ENCODE measurements at regions not wholly inside any gene's neighbourhood (a gene's known extent, or its start where the extent isn't known, plus 50 kb on each side); places are given as distances from the start of the nearest gene placed in this dataset.
"Not testable (repeated sequence)": the region's sequence is repeated elsewhere in the genome, so short reads cannot be mapped to it uniquely, and the experiment has no call there.

GRCh38 chr5:154653418-154653763, 101.8 kb upstream of the LARP1 start:
- Histone ChIP-seq H3K9me3 (ENCODE audit: insufficient read depth, low read length) (no peaks in the 10 kb centered on the region), H4K20me1 (ENCODE audit: insufficient read depth, low read length) (no peaks in the 10 kb centered on the region), H3K27ac (ENCODE audit: low read length) (no peak overlapping the region), H3K9ac (ENCODE audit: low read length) (no peak overlapping the region), H3K4me3 (ENCODE audit: low read length) (no peak overlapping the region), H3K79me2 (ENCODE audit: low read length) (no peaks in the 10 kb centered on the region), H3K4me1 (ENCODE audit: low read length) (0 out of 2 replicates have a peak, but pooled peaks cover 3% of the 10 kb centered on the region), H3K36me3 (replicated peaks; ENCODE audit: low read depth, low read length) (no peaks in the 10 kb centered on the region), H3K27me3 (ENCODE audit: low read depth, low read length) (no peaks in the 10 kb centered on the region), H2AFZ (ENCODE audit: low read depth, low read length) (no peak overlapping the region), H3K4me2 (ENCODE audit: low read length) (no peak overlapping the region)
- TF ChIP-seq EZH2phosphoT487 (IDR thresholded peaks at IDR 0.05; ENCODE audit: low read depth), result no peak
- no peak for TF ChIP-seq CTCF (IDR thresholded peaks at IDR 0.05; ENCODE audit: low read depth, low read length)

GRCh38 chr5:154652746-154653417, 102.3 kb upstream of the LARP1 start:
- H3K9me3 ChIP-seq (ENCODE audit: insufficient read depth, low read length), result no peaks in the 10 kb centered on the region
- H4K20me1 ChIP-seq (ENCODE audit: insufficient read depth, low read length), result no peaks in the 10 kb centered on the region
- H3K4me1 ChIP-seq (ENCODE audit: low read length), result 0 out of 2 replicates have a peak, but pooled peaks cover 3% of the 10 kb centered on the region
- no peak overlapping the region for H3K4me2 ChIP-seq (ENCODE audit: low read length)
- H3K36me3 ChIP-seq (replicated peaks; ENCODE audit: low read depth, low read length), result no peaks in the 10 kb centered on the region
- no peak overlapping the region for H3K27ac ChIP-seq (ENCODE audit: low read length)
- H3K27me3 ChIP-seq (ENCODE audit: low read depth, low read length), result no peaks in the 10 kb centered on the region
- H3K4me3 ChIP-seq (ENCODE audit: low read length), result no peak overlapping the region
- no peak for TF ChIP-seq EZH2phosphoT487 (IDR thresholded peaks at IDR 0.05; ENCODE audit: low read depth)
- TF ChIP-seq CTCF (IDR thresholded peaks at IDR 0.05; ENCODE audit: low read depth, low read length), result no peak
- H3K9ac ChIP-seq (ENCODE audit: low read length), result no peak overlapping the region
- no peak overlapping the region for H2AFZ ChIP-seq (ENCODE audit: low read depth, low read length)
- no peaks in the 10 kb centered on the region for H3K79me2 ChIP-seq (ENCODE audit: low read length)

GRCh38 chr5:154651795-154652194, 103.4 kb upstream of the LARP1 start:
- not testable (repeated sequence) for H3K9ac ChIP-seq (ENCODE audit: low read length); H3K27ac ChIP-seq (ENCODE audit: low read length); H3K36me3 ChIP-seq (replicated peaks; ENCODE audit: low read depth, low read length); H3K4me3 ChIP-seq (ENCODE audit: low read length); H3K9me3 ChIP-seq (ENCODE audit: insufficient read depth, low read length); H4K20me1 ChIP-seq (ENCODE audit: insufficient read depth, low read length); H2AFZ ChIP-seq (ENCODE audit: low read depth, low read length); H3K79me2 ChIP-seq (ENCODE audit: low read length); H3K4me2 ChIP-seq (ENCODE audit: low read length); H3K4me1 ChIP-seq (ENCODE audit: low read length); H3K27me3 ChIP-seq (ENCODE audit: low read depth, low read length)

GRCh38 chr5:154648706-154649105, 106.5 kb upstream of the LARP1 start:
- Histone ChIP-seq H2AFZ (ENCODE audit: low read depth, low read length) (no peak overlapping the region), H3K4me1 (ENCODE audit: low read length) (peaks cover 5% of the 10 kb centered on the region; the same call in 1 of the 2 replicates), H3K9ac (ENCODE audit: low read length) (no peak overlapping the region), H3K79me2 (ENCODE audit: low read length) (no peaks in the 10 kb centered on the region), H3K4me2 (ENCODE audit: low read length) (no peak overlapping the region), H3K36me3 (replicated peaks; ENCODE audit: low read depth, low read length) (no peaks in the 10 kb centered on the region), H3K9me3 (ENCODE audit: insufficient read depth, low read length) (no peaks in the 10 kb centered on the region), H3K27ac (ENCODE audit: low read length) (no peak overlapping the region), H3K4me3 (ENCODE audit: low read length) (no peak overlapping the region), H3K27me3 (ENCODE audit: low read depth, low read length) (no peaks in the 10 kb centered on the region), H4K20me1 (ENCODE audit: insufficient read depth, low read length) (no peaks in the 10 kb centered on the region)
- TF ChIP-seq CTCF (IDR thresholded peaks at IDR 0.05; ENCODE audit: low read depth, low read length) (no peak), EZH2phosphoT487 (IDR thresholded peaks at IDR 0.05; ENCODE audit: low read depth) (no peak)

All from OCI-LY3 (cell line).